ENCODE measurements at regions not wholly inside any gene's neighbourhood (a gene's known extent, or its start where the extent isn't known, plus 50 kb on each side); places are given as distances from the start of the nearest gene placed in this dataset.

- TF ChIP-seq FOXK2 (IDR thresholded peaks at IDR 0.05) = no peak
- TF ChIP-seq SP1 (IDR thresholded peaks at IDR 0.05) = no peak
- no peak for TF ChIP-seq HDGF (IDR thresholded peaks at IDR 0.05; ENCODE audit: borderline replicate concordance)
- TF ChIP-seq FOXA1 (IDR thresholded peaks at IDR 0.05) = no peak
- TF ChIP-seq PKNOX1 (IDR thresholded peaks at IDR 0.05) = no peak
- TF ChIP-seq CTBP1 (IDR thresholded peaks at IDR 0.05; ENCODE audit: borderline replicate concordance) = no peak
Observed at GRCh38 chr3:117881210-117881609, 1153.4 kb downstream of the IGSF11 start.
